Left lung (tissue), 4 donors: ENCODE measurements at regions not wholly inside any gene's neighbourhood (a gene's known extent, or its start where the extent isn't known, plus 50 kb on each side); places are given as distances from the start of the nearest gene placed in this dataset.
A peak's percentile ranks its signal among the peaks of the same experiment; 100 is the strongest.

Source experiments
- ATAC-seq: fragments of 200-7000 bp; cut with Tn5 transposase; one replicate; pipeline ENCODE4 v1.9.1; 2020; ENCODE audit warnings: moderate library complexity
- DNase-seq, 4 donors: peaks; one replicate each; pipeline ENCODE4 v3.0.0-alpha.2; 2013 to 2020
- H3K27ac ChIP-seq, 2 donors: fragments of 200-600 bp; sonication (generic) in 1 of 2; one replicate each; pipeline versions ENCODE4 v1.5.0 to v1.8.0; 2020 to 2021
- H3K27me3 ChIP-seq, 2 donors: fragments of 200-600 bp; sonication (generic) in 1 of 2; one replicate each; pipeline versions ENCODE4 v1.5.0 to v1.8.0; 2020 to 2021
- H3K36me3 ChIP-seq, 2 donors: fragments of 200-600 bp; sonication (generic) in 1 of 2; one replicate each; pipeline versions ENCODE4 v1.5.0 to v1.8.0; 2020 to 2021
- H3K4me1 ChIP-seq, 2 donors: fragments of 200-600 bp; one replicate each; pipeline ENCODE4 v1.8.0; 2021
- H3K4me3 ChIP-seq, 2 donors: fragments of 200-600 bp; sonication (generic) in 1 of 2; one replicate each; pipeline versions ENCODE4 v1.5.0 to v1.8.0; 2020 to 2021; ENCODE audit warnings: mild to moderate bottlenecking in 1 of 2
- H3K9me3 ChIP-seq, 2 donors: fragments of 200-600 bp; sonication (generic) in 1 of 2; one replicate each; pipeline versions ENCODE4 v1.5.0 to v1.8.0; 2020 to 2021
- CTCF ChIP-seq, 2 donors: fragments of 200-600 bp; sonication (generic) in 1 of 2; IDR thresholded peaks; one replicate each; pipeline versions ENCODE4 v1.5.0 to v1.8.0; 2021; ENCODE audit warnings: antibody characterized with exemption in 2 of 2
- intact Hi-C, 2 donors: fragments of 100-400 bp; cut with DNase I; formaldehyde crosslinking; loops; one replicate each; pipeline versions ENCODE4 v1.11.2 to v1.14.2; 2022
- donor health status: DM: no; HTN: yes; CAD: no.
- donor health status: DM: no; HTN: no; CAD: no.

- H3K4me3 ChIP-seq = no peak overlapping the region
- no peaks in the 10 kb centered on the region for H3K36me3 ChIP-seq
- TF ChIP-seq CTCF (IDR thresholded peaks at IDR 0.05) = no peak
- no peaks in the 10 kb centered on the region for H3K4me1 ChIP-seq
- ATAC-seq = no peak
- DNase-seq = no peak
- intact Hi-C loops = no loop called here
- H3K27ac ChIP-seq = no peak overlapping the region
- H3K9me3 ChIP-seq = no peaks in the 10 kb centered on the region
- H3K27me3 ChIP-seq = peaks cover 0 to 38% of the 10 kb centered on the region in 2 donors
These were observed 137.4 kb downstream of the GAS1 start for GRCh38 chr9:86809759-86810367.

GRCh38 chr9:86809151-86809550, 138.2 kb downstream of the GAS1 start:
- no peaks in the 10 kb centered on the region for H3K36me3 ChIP-seq
- no peak for DNase-seq
- H3K27me3 ChIP-seq = peaks cover 0 to 38% of the 10 kb centered on the region in 2 donors
- ATAC-seq = no peak
- H3K4me1 ChIP-seq = no peaks in the 10 kb centered on the region
- no peak for TF ChIP-seq CTCF (IDR thresholded peaks at IDR 0.05)
- H3K27ac ChIP-seq = no peak overlapping the region
- intact Hi-C loops = no loop called here
- H3K9me3 ChIP-seq = no peaks in the 10 kb centered on the region
- no peak overlapping the region for H3K4me3 ChIP-seq

- Histone ChIP-seq H3K9me3 (no peaks in the 10 kb centered on the region), H3K4me3 (no peak overlapping the region), H3K4me1 (no peaks in the 10 kb centered on the region), H3K27me3 (peaks cover 0 to 28% of the 10 kb centered on the region in 2 donors), H3K27ac (peak overlapping the region in 1 of 2 donors; percentile 48), H3K36me3 (no peaks in the 10 kb centered on the region)
- TF ChIP-seq CTCF (IDR thresholded peaks at IDR 0.05) = no peak
- intact Hi-C loops = no loop called here
- peak; percentile 33 for ATAC-seq
- peak in 1 of 4 donors; percentile 73 for DNase-seq
These were observed 139.8 kb downstream of the GAS1 start for GRCh38 chr9:86807367-86807976.

- ATAC-seq = no peak
These were observed 143.3 kb downstream of the GAS1 start for GRCh38 chr9:86804011-86804410.

More at GRCh38 chr9:86804011-86804410, 143.3 kb downstream of the GAS1 start:
- intact Hi-C loops = no loop called here
- peaks cover 9 to 39% of the 10 kb centered on the region in 2 donors for H3K27me3 ChIP-seq
- no peaks in the 10 kb centered on the region for H3K4me1 ChIP-seq
- H3K9me3 ChIP-seq = no peaks in the 10 kb centered on the region
- DNase-seq = no peak
- H3K4me3 ChIP-seq = no peak overlapping the region
- H3K27ac ChIP-seq = no peak overlapping the region
- no peak for TF ChIP-seq CTCF (IDR thresholded peaks at IDR 0.05)
- H3K36me3 ChIP-seq = no peaks in the 10 kb centered on the region
